Neural progenitor cell (in vitro differentiated cells): ENCODE measurements at regions not wholly inside any gene's neighbourhood (a gene's known extent, or its start where the extent isn't known, plus 50 kb on each side); places are given as distances from the start of the nearest gene placed in this dataset.

Experiments used
- DNase-seq: peaks from one replicate; pipeline ENCODE4 v3.0.0-alpha.2; 2016; ENCODE audit warnings: low spot score
- H2AFZ ChIP-seq: fragments of 200-600 bp; sonication (generic); replicated peaks from 2 replicates; pipeline ENCODE4 v1.6.1; 2016; ENCODE audit warnings: antibody characterized with exemption
- H3F3A ChIP-seq: fragments of 200-600 bp; sonication (generic); 2 replicates; pipeline ENCODE4 v1.6.1; 2016; ENCODE audit warnings: antibody characterized with exemption, low read depth
- H3K27ac ChIP-seq: fragments of 200-600 bp; sonication (generic); 2 replicates; pipeline ENCODE4 v1.5.1; 2016; ENCODE audit warnings: mild to moderate bottlenecking
- H3K27me3 ChIP-seq: fragments of 200-600 bp; sonication (generic); 2 replicates; pipeline ENCODE4 v1.6.1; 2016; ENCODE audit warnings: mild to moderate bottlenecking, moderate library complexity
- H3K36me3 ChIP-seq: fragments of 200-600 bp; sonication (generic); 2 replicates; pipeline ENCODE4 v1.5.1; 2016
- H3K4me1 ChIP-seq: fragments of 200-600 bp; sonication (generic); 2 replicates; pipeline ENCODE4 v1.6.1; 2016; ENCODE audit warnings: mixed run types
- H3K4me2 ChIP-seq: fragments of 200-600 bp; sonication (generic); 2 replicates; pipeline ENCODE4 v1.6.1; 2016
- H3K4me3 ChIP-seq: fragments of 200-600 bp; sonication (generic); 2 replicates; pipeline ENCODE4 v1.5.1; 2016
- H3K79me2 ChIP-seq: fragments of 200-600 bp; sonication (generic); 2 replicates; pipeline ENCODE4 v1.6.1; 2016; ENCODE audit warnings: low read depth
- H3K9ac ChIP-seq: fragments of 200-600 bp; sonication (generic); 2 replicates; pipeline ENCODE4 v1.6.1; 2016
- H3K9me3 ChIP-seq: fragments of 200-600 bp; sonication (generic); 2 replicates; pipeline ENCODE4 v1.5.1; 2016; ENCODE audit warnings: low read depth
- H4K20me1 ChIP-seq: fragments of 200-600 bp; sonication (generic); 2 replicates; pipeline ENCODE4 v1.6.1; 2016; ENCODE audit warnings: low read depth
- H3K27ac Mint-ChIP-seq: 3 replicates; pipeline ENCODE4 v1.8.0; 2021; ENCODE audit warnings: mixed read lengths
- H3K27me3 Mint-ChIP-seq: 2 replicates; pipeline ENCODE4 v1.8.0; 2022; ENCODE audit warnings: low read depth, mild to moderate bottlenecking, inconsistent platforms, moderate library complexity, mixed read lengths; ENCODE audit not compliant: insufficient read depth
- H3K36me3 Mint-ChIP-seq: 3 replicates; pipeline ENCODE4 v1.8.0; 2021; ENCODE audit warnings: mixed read lengths
- H3K4me1 Mint-ChIP-seq: 3 replicates; pipeline ENCODE4 v1.8.0; 2021; ENCODE audit warnings: mixed read lengths
- H3K4me3 Mint-ChIP-seq: 3 replicates; pipeline ENCODE4 v1.8.0; 2021; ENCODE audit warnings: mild to moderate bottlenecking, moderate library complexity, mixed read lengths
- H3K9me3 Mint-ChIP-seq: 3 replicates; pipeline ENCODE4 v1.8.0; 2020; ENCODE audit warnings: mixed read lengths
- CTCF ChIP-seq: fragments of 200-600 bp; sonication (generic); IDR thresholded peaks from 2 replicates; pipeline ENCODE4 v1.5.1; 2017; ENCODE audit warnings: antibody characterized with exemption, mild to moderate bottlenecking
- EZH2 ChIP-seq: fragments of 200-600 bp; sonication (generic); IDR thresholded peaks from 2 replicates; pipeline ENCODE4 v1.6.1; 2017; ENCODE audit warnings: antibody characterized with exemption, mild to moderate bottlenecking, moderate library complexity
- EZH2phosphoT487 ChIP-seq: fragments of 200-600 bp; sonication (generic); IDR thresholded peaks from 2 replicates; pipeline ENCODE4 v1.6.1; 2017; ENCODE audit warnings: antibody characterized with exemption

GRCh38 chr2:234630801-234631261 lies 133.9 kb upstream of the ARL4C start:
- H3K4me1 Mint-ChIP-seq: peaks cover 36% of the 10 kb centered on the region
- TF ChIP-seq EZH2 (no peak), EZH2phosphoT487 (no peak), CTCF (no peak)
- H3K27ac ChIP-seq: no peak overlapping the region

GRCh38 chr2:234629596-234629995 lies 132.7 kb upstream of the ARL4C start:
- peaks cover 3% of the 10 kb centered on the region for H3K9me3 Mint-ChIP-seq
- H3K27ac Mint-ChIP-seq: no peak overlapping the region
- H3K9me3 ChIP-seq: no peaks in the 10 kb centered on the region
- no peak overlapping the region for H3K9ac ChIP-seq
- H3K4me3 Mint-ChIP-seq: no peak overlapping the region
- H3K79me2 ChIP-seq: no peaks in the 10 kb centered on the region
- H3K27me3 Mint-ChIP-seq: peaks cover 7% of the 10 kb centered on the region
- no peak overlapping the region for H3K4me2 ChIP-seq
- H2AFZ ChIP-seq: no peak overlapping the region
- no peaks in the 10 kb centered on the region for H3K27me3 ChIP-seq
- peaks cover 36% of the 10 kb centered on the region for H3F3A ChIP-seq
- DNase-seq: no peak
- no peaks in the 10 kb centered on the region for H4K20me1 ChIP-seq
- no peaks in the 10 kb centered on the region for H3K36me3 ChIP-seq
- H3K4me3 ChIP-seq: no peak overlapping the region
- H3K36me3 Mint-ChIP-seq: no peaks in the 10 kb centered on the region
- no peak overlapping the region for H3K27ac ChIP-seq
- H3K4me1 Mint-ChIP-seq: peaks cover 36% of the 10 kb centered on the region
- H3K4me1 ChIP-seq: peaks cover 35% of the 10 kb centered on the region
- TF ChIP-seq EZH2phosphoT487 (no peak), CTCF (no peak), EZH2 (no peak)

More at GRCh38 chr2:234630801-234631261, 133.9 kb upstream of the ARL4C start:
- H3K36me3 Mint-ChIP-seq: no peaks in the 10 kb centered on the region
- Histone ChIP-seq H3K4me2 (peak overlapping the region; percentile 57), H3K4me1 (peaks cover 35% of the 10 kb centered on the region), H3K36me3 (no peaks in the 10 kb centered on the region), H3K4me3 (no peak overlapping the region), H3K79me2 (no peaks in the 10 kb centered on the region), H3K27me3 (no peaks in the 10 kb centered on the region), H3K9me3 (no peaks in the 10 kb centered on the region), H4K20me1 (no peaks in the 10 kb centered on the region), H3K9ac (no peak overlapping the region), H2AFZ (peak overlapping the region; percentile 89), H3F3A (peaks cover 36% of the 10 kb centered on the region)
- no peak overlapping the region for H3K4me3 Mint-ChIP-seq
- peaks cover 8% of the 10 kb centered on the region for H3K9me3 Mint-ChIP-seq
- H3K27ac Mint-ChIP-seq: no peak overlapping the region
- no peak for DNase-seq
- peaks cover 7% of the 10 kb centered on the region for H3K27me3 Mint-ChIP-seq

DNA sequence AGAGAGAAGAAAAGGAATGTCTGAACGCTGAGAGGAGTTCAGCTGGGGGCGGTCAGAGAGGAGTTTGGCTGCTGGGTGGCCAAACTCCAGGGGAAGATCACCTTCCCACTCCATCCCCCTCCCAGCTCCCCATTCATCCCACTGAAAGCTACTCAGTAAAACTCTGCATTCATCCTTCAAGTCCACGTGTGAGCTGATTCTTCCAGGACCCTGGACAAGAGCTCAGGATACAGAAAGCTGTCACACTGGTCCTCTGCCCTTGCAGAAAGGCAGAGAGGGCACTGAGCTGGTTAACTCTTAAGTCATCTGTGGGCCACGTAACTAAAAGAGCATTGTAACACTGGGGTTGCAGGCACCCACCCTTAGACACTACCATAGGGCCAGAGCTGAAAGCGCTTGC lies 132.1 kb upstream of the ARL4C start:
- H3K4me1 Mint-ChIP-seq: peaks cover 38% of the 10 kb centered on the region

More for the DNA sequence above, 132.1 kb upstream of the ARL4C start:
- Histone ChIP-seq H3K79me2 (no peaks in the 10 kb centered on the region), H3F3A (peaks cover 36% of the 10 kb centered on the region), H3K27ac (no peak overlapping the region), H3K9me3 (no peaks in the 10 kb centered on the region), H3K4me2 (no peak overlapping the region), H3K4me3 (no peak overlapping the region), H2AFZ (no peak overlapping the region), H3K4me1 (peaks cover 35% of the 10 kb centered on the region), H3K36me3 (no peaks in the 10 kb centered on the region), H4K20me1 (no peaks in the 10 kb centered on the region), H3K27me3 (no peaks in the 10 kb centered on the region), H3K9ac (no peak overlapping the region)
- peaks cover 3% of the 10 kb centered on the region for H3K9me3 Mint-ChIP-seq
- H3K4me3 Mint-ChIP-seq: no peak overlapping the region
- H3K27ac Mint-ChIP-seq: no peak overlapping the region
- H3K36me3 Mint-ChIP-seq: no peaks in the 10 kb centered on the region
- H3K27me3 Mint-ChIP-seq: peaks cover 7% of the 10 kb centered on the region
- DNase-seq: no peak
- TF ChIP-seq EZH2phosphoT487 (no peak), CTCF (no peak), EZH2 (no peak)
